T-cell (primary cell): ENCODE measurements at regions not wholly inside any gene's neighbourhood (a gene's known extent, or its start where the extent isn't known, plus 50 kb on each side); places are given as distances from the start of the nearest gene placed in this dataset.

ENCODE experiments used
- ATAC-seq, 4 experiments: fragments of 200-7000 bp in 3 of 4; fragments of 150-1000 bp in 1 of 4; cut with Tn5 transposase; replicated peaks in 1 of 4; 1 replicate in 3 of 4; 2 replicates in 1 of 4; pipeline ENCODE4 v1.10.0; 2021; ENCODE audit warnings: moderate library complexity in 3 of 4, mild to moderate bottlenecking in 2 of 4, moderate number of reproducible peaks in 1 of 4
- CTCF ChIA-PET, 2 donors: fragments of 300-600 bp; sonication (Branson Sonifier 250); formaldehyde crosslinking; loops; one replicate each; lab custom pipeline; 2022; ENCODE audit warnings: antibody characterized with exemption in 2 of 2; lab: Charles Lee
- POLR2A ChIA-PET, 2 donors: fragments of 300-600 bp; sonication (Branson Sonifier 250); formaldehyde crosslinking; loops; one replicate each; lab custom pipeline; 2022; ENCODE audit warnings: antibody characterized with exemption in 2 of 2; lab: Charles Lee
- DNase-seq, 35 experiments: peaks; one replicate each; pipeline versions ENCODE4 v3.0.0 to v3.0.0-alpha.2; 2013 to 2023
- H3K27ac ChIP-seq: one replicate; pipeline ENCODE4 v1.5.1; 2013; ENCODE audit warnings: low read length
- H3K27me3 ChIP-seq, 2 experiments: replicated peaks in 1 of 2; 1 replicate in 1 of 2; 2 replicates in 1 of 2; pipeline versions ENCODE4 v1.6.1 to v1.7.0; 2013; ENCODE audit warnings: low read length in 1 of 2, mixed read lengths in 1 of 2; ENCODE audit not compliant: control insufficient read depth in 2 of 2, insufficient read depth in 2 of 2; ENCODE audit errors: extremely low read depth in 1 of 2
- H3K36me3 ChIP-seq, 2 donors: 1 replicate in 1 of 2; 2 replicates in 1 of 2; pipeline versions ENCODE4 v1.6.1 to v1.7.0; 2013; ENCODE audit warnings: low read length in 1 of 2; ENCODE audit not compliant: control insufficient read depth in 2 of 2, insufficient read depth in 1 of 2; ENCODE audit errors: extremely low read depth in 1 of 2
- H3K4me1 ChIP-seq, 2 experiments: 1 replicate in 1 of 2; 2 replicates in 1 of 2; pipeline versions ENCODE4 v1.6.1 to v1.7.0; 2013; ENCODE audit warnings: low read length in 2 of 2, mixed read lengths in 1 of 2; ENCODE audit not compliant: insufficient read depth in 2 of 2, control insufficient read depth in 1 of 2; ENCODE audit errors: extremely low read depth in 1 of 2
- H3K4me3 ChIP-seq, 2 donors: 1 replicate in 1 of 2; 2 replicates in 1 of 2; pipeline versions ENCODE4 v1.5.1 to v1.7.0; 2013; ENCODE audit warnings: mild to moderate bottlenecking in 2 of 2, low read length in 1 of 2, moderate library complexity in 1 of 2; ENCODE audit not compliant: control insufficient read depth in 1 of 2; ENCODE audit errors: extremely low read depth in 1 of 2
- H3K9me3 ChIP-seq: 2 replicates; pipeline ENCODE4 v1.7.0; 2013
- H3K27ac Mint-ChIP-seq, 2 donors: one replicate each; pipeline ENCODE4 v1.8.0; 2020 to 2021; ENCODE audit warnings: mild to moderate bottlenecking in 2 of 2, mixed read lengths in 2 of 2
- H3K27me3 Mint-ChIP-seq, 2 donors: one replicate each; pipeline ENCODE4 v1.8.0; 2021 to 2022; ENCODE audit warnings: mixed read lengths in 2 of 2
- H3K36me3 Mint-ChIP-seq: one replicate; pipeline ENCODE4 v1.8.0; 2021; ENCODE audit warnings: mixed read lengths
- H3K4me1 Mint-ChIP-seq, 3 donors: one replicate each; pipeline ENCODE4 v1.8.0; 2020 to 2022; ENCODE audit warnings: mixed read lengths in 3 of 3, mild to moderate bottlenecking in 1 of 3
- H3K4me3 Mint-ChIP-seq, 3 donors: one replicate each; pipeline ENCODE4 v1.8.0; 2020 to 2022; ENCODE audit warnings: mild to moderate bottlenecking in 3 of 3, mixed read lengths in 3 of 3, moderate library complexity in 3 of 3
- H3K9me3 Mint-ChIP-seq, 3 donors: one replicate each; pipeline ENCODE4 v1.8.0; 2020 to 2022; ENCODE audit warnings: mixed read lengths in 3 of 3
- WGBS: methylation state at CpG from one replicate; pipeline ENCODE4 v1.1.5; 2013; ENCODE audit warnings: missing lambda C conversion rate; ENCODE audit not compliant: insufficient coverage; 5-methylcytosine and 5-hydroxymethylcytosine counted together

- DNase-seq (no peak), ATAC-seq (no peak)
- H3K4me3 Mint-ChIP-seq = no peak overlapping the region
- H3K4me1 Mint-ChIP-seq = peaks cover 0 to under 1% (median 0%) of the 10 kb centered on the region in 3 donors
- peaks cover 4% of the 10 kb centered on the region in 2 donors for H3K27me3 Mint-ChIP-seq
- Histone ChIP-seq H3K4me1 (no peaks in the 10 kb centered on the region), H3K36me3 (no peaks in the 10 kb centered on the region), H3K27ac (no peak overlapping the region), H3K27me3 (no peaks in the 10 kb centered on the region), H3K9me3 (no peaks in the 10 kb centered on the region), H3K4me3 (no peak overlapping the region)
- no peak overlapping the region for H3K27ac Mint-ChIP-seq
- no peaks in the 10 kb centered on the region for H3K9me3 Mint-ChIP-seq
- WGBS = 94% methylated on average over 14 of the region's 22 CpGs
- no peaks in the 10 kb centered on the region for H3K36me3 Mint-ChIP-seq
- ChIA-PET POLR2A (no interaction called here), CTCF (no interaction called here)
Measured at GRCh38 chr10:3584926-3585784, 199.9 kb downstream of the KLF6 start.

GRCh38 chr10:3580565-3580964 is 204.4 kb downstream of the KLF6 start:
- peaks cover 4 to 12% (median 12%) of the 10 kb centered on the region in 3 donors for H3K4me1 Mint-ChIP-seq
- CTCF ChIA-PET = no interaction called here

GRCh38 chr10:3579845-3580244 is 205.2 kb downstream of the KLF6 start:
- no peaks in the 10 kb centered on the region for H3K9me3 Mint-ChIP-seq
- H3K4me3 Mint-ChIP-seq = no peak overlapping the region
- Histone ChIP-seq H3K4me1 (peaks cover 0 to 3% of the 10 kb centered on the region in 2 experiments), H3K36me3 (no peaks in the 10 kb centered on the region), H3K4me3 (no peak overlapping the region), H3K9me3 (no peaks in the 10 kb centered on the region), H3K27ac (no peak overlapping the region), H3K27me3 (no peaks in the 10 kb centered on the region)
- DNase-seq (no peak), ATAC-seq (no peak)
- CTCF ChIA-PET = no interaction called here
- no peak overlapping the region for H3K27ac Mint-ChIP-seq
- POLR2A ChIA-PET = no interaction called here
- H3K27me3 Mint-ChIP-seq = peaks cover 0 to 3% of the 10 kb centered on the region in 2 donors
- H3K36me3 Mint-ChIP-seq = no peaks in the 10 kb centered on the region
- peaks cover 4 to 12% (median 12%) of the 10 kb centered on the region in 3 donors for H3K4me1 Mint-ChIP-seq
- WGBS = 10% methylated on average over 2 of the region's 3 CpGs

More at GRCh38 chr10:3580565-3580964, 204.4 kb downstream of the KLF6 start:
- POLR2A ChIA-PET = no interaction called here
- Histone ChIP-seq H3K36me3 (no peaks in the 10 kb centered on the region), H3K4me3 (no peak overlapping the region), H3K27me3 (no peaks in the 10 kb centered on the region), H3K9me3 (no peaks in the 10 kb centered on the region), H3K4me1 (peaks cover 0 to 3% of the 10 kb centered on the region in 2 experiments), H3K27ac (no peak overlapping the region)
- H3K9me3 Mint-ChIP-seq = no peaks in the 10 kb centered on the region
- H3K27me3 Mint-ChIP-seq = peaks cover 0 to 4% of the 10 kb centered on the region in 2 donors
- no peaks in the 10 kb centered on the region for H3K36me3 Mint-ChIP-seq
- ATAC-seq (no peak), DNase-seq (no peak)
- no peak overlapping the region for H3K27ac Mint-ChIP-seq
- no peak overlapping the region for H3K4me3 Mint-ChIP-seq
- WGBS = 60% methylated on average over 2 of the region's 8 CpGs

GRCh38 chr10:3578682-3579081 is 206.3 kb downstream of the KLF6 start:
- Histone ChIP-seq H3K27ac (no peak overlapping the region), H3K36me3 (no peaks in the 10 kb centered on the region), H3K27me3 (no peaks in the 10 kb centered on the region), H3K4me3 (no peak overlapping the region), H3K9me3 (no peaks in the 10 kb centered on the region), H3K4me1 (peaks cover 0 to 3% of the 10 kb centered on the region in 2 experiments)
- ChIA-PET CTCF (no interaction called here), POLR2A (no interaction called here)
- Mint-ChIP-seq H3K27me3 (no peaks in the 10 kb centered on the region), H3K9me3 (no peaks in the 10 kb centered on the region), H3K27ac (no peak overlapping the region), H3K4me3 (no peak overlapping the region), H3K4me1 (peaks cover 4 to 12% (median 12%) of the 10 kb centered on the region in 3 donors), H3K36me3 (no peaks in the 10 kb centered on the region)
- DNase-seq (no peak), ATAC-seq (no peak)

GRCh38 chr10:3578159-3578558 is 206.8 kb downstream of the KLF6 start:
- no CpG with 5 or more reads among the region's 3 CpGs for WGBS
- no peaks in the 10 kb centered on the region for H3K27me3 ChIP-seq
- H3K4me1 ChIP-seq = peaks cover 0 to 3% of the 10 kb centered on the region in 2 experiments
- ATAC-seq (no peak), DNase-seq (no peak)
- Mint-ChIP-seq H3K4me1 (peaks cover 4 to 12% (median 12%) of the 10 kb centered on the region in 3 donors), H3K27ac (no peak overlapping the region), H3K4me3 (no peak overlapping the region), H3K27me3 (no peaks in the 10 kb centered on the region), H3K36me3 (no peaks in the 10 kb centered on the region), H3K9me3 (no peaks in the 10 kb centered on the region)
- POLR2A ChIA-PET = no interaction called here
- H3K9me3 ChIP-seq = no peaks in the 10 kb centered on the region
- no peak overlapping the region for H3K27ac ChIP-seq
- no peaks in the 10 kb centered on the region for H3K36me3 ChIP-seq
- CTCF ChIA-PET = no interaction called here
- no peak overlapping the region for H3K4me3 ChIP-seq

GRCh38 chr10:3574451-3574850 is 210.6 kb downstream of the KLF6 start:
- ChIA-PET CTCF (no interaction called here), POLR2A (no interaction called here)
- Mint-ChIP-seq H3K9me3 (no peaks in the 10 kb centered on the region), H3K27ac (no peak overlapping the region), H3K4me3 (no peak overlapping the region), H3K27me3 (peaks cover 0 to 10% of the 10 kb centered on the region in 2 donors), H3K36me3 (no peaks in the 10 kb centered on the region), H3K4me1 (peaks cover under 1 to 6% (median 4%) of the 10 kb centered on the region in 3 donors)
- Histone ChIP-seq H3K36me3 (no peaks in the 10 kb centered on the region), H3K9me3 (no peaks in the 10 kb centered on the region), H3K27me3 (no peaks in the 10 kb centered on the region), H3K4me3 (no peak overlapping the region), H3K27ac (no peak overlapping the region), H3K4me1 (peaks cover 0 to under 1% of the 10 kb centered on the region in 2 experiments)
- ATAC-seq (no peak), DNase-seq (no peak)
- WGBS = 100% methylated on average over 4 of the region's 10 CpGs
